ENCODE measurements at regions not wholly inside any gene's neighbourhood (a gene's known extent, or its start where the extent isn't known, plus 50 kb on each side); places are given as distances from the start of the nearest gene placed in this dataset.

DNA sequence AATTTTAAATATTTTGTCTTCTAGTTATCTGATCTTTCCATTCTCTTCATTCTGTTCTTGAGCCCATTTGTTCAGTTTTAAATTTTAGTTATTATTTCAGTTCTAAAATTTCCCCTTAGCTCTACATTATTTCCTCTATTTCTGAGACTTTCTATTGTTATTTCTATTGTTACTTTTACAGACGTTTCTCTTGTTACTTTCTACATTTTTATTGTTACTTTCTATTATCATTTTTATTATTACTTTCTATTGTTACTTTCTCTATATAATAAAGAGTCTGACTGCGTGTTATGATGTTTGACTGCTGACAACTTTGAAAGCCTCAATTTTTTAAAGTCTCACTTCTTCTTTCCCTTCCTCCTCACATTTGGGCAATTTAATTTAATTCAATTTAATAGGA is 915.7 kb upstream of the PCDH20 start:
- TF ChIP-seq CTCF (conservative IDR thresholded peaks at IDR 0.05; ENCODE audit: low read depth, low read length) = no peak
- DNase-seq (ENCODE audit: low read depth) = no peak
- H3K4me3 ChIP-seq (ENCODE audit: low read depth, low read length) = no peak overlapping the region

DNA sequence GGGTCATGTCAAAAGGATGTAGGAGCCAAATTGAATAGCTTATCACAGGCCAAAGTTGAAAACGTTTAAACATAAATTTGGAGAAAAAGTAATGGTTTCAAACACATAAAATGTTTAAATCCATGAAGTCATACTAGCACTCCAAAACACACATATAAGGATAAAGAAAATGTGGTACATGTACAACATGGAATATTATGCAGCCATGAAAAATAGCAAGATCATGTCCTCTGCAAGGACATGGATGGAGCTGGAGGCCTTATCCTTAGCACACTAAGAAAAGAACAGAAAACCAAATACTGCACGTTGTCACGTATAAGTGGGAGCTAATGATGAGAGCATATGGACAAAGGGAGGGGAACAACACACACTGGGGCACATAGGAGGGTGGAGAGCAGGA is 911.7 kb upstream of the PCDH20 start:
- no peak for TF ChIP-seq CTCF (conservative IDR thresholded peaks at IDR 0.05; ENCODE audit: low read depth, low read length)
- H3K4me3 ChIP-seq (ENCODE audit: low read depth, low read length) = no peak overlapping the region
- DNase-seq (ENCODE audit: low read depth) = no peak

GRCh38 chr13:62324842-62325241 is 909.2 kb upstream of the PCDH20 start:
- no peak for DNase-seq (ENCODE audit: low read depth)
- H3K4me3 ChIP-seq (ENCODE audit: low read depth, low read length) = no peak overlapping the region

GRCh38 chr13:62321895-62322294 is 906.2 kb upstream of the PCDH20 start:
- no peak for TF ChIP-seq CTCF (conservative IDR thresholded peaks at IDR 0.05; ENCODE audit: low read depth, low read length)
- no peak overlapping the region for H3K4me3 ChIP-seq (ENCODE audit: low read depth, low read length)
- no peak for DNase-seq (ENCODE audit: low read depth)

More at GRCh38 chr13:62324842-62325241, 909.2 kb upstream of the PCDH20 start:
- no peak for TF ChIP-seq CTCF (conservative IDR thresholded peaks at IDR 0.05; ENCODE audit: low read depth, low read length)

- no peak for DNase-seq (ENCODE audit: low read depth)
- TF ChIP-seq CTCF (conservative IDR thresholded peaks at IDR 0.05; ENCODE audit: low read depth, low read length) = no peak
- H3K4me3 ChIP-seq (ENCODE audit: low read depth, low read length) = no peak overlapping the region
These were observed 905.5 kb upstream of the PCDH20 start for GRCh38 chr13:62321139-62321538.

DNA sequence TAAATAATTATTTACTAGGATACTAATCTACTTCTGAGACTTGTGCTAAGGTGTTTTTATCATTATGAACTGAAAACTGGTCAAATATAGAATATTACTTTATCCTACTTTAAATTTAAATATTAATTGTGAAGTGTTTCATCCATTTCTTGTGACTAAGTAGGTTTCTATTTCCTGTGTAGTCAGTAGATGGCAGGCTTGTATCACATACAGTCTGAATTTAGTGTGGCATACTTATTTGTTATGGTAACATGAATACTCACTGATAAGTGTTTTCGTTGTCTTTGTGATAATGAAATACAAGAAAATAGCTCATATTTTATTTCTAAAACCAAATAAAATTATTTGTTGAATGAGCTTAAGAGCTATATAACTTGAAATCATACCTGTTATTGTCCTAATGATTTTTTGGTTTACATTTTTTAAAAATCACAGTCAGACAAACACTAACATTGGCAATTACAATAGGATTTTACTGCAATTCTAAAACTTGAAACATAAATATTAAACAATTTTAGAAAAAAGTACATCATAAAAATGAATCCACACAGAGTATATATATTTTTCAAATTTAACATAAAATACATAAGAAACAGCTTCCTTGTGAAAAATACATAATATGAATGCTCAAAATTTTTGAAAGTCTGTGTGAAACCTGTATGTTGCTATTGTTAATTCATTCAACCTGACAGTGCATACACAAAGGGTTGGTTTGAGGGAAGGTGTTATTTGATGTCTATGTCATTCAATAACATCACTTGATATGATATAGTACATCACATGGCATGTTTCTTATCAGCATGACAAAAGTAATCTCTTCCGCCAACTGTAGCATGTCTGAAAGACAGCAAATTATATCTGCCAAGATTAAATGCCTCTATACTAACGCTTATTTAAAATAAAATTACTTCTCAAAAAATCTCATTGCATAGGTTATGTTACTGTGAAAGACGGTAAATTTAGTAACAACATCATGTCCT is 904.8 kb upstream of the PCDH20 start:
- DNase-seq (ENCODE audit: low read depth) = no peak
- peak; percentile 64 for TF ChIP-seq CTCF (conservative IDR thresholded peaks at IDR 0.05; ENCODE audit: low read depth, low read length)
- no peak overlapping the region for H3K4me3 ChIP-seq (ENCODE audit: low read depth, low read length)

DNA sequence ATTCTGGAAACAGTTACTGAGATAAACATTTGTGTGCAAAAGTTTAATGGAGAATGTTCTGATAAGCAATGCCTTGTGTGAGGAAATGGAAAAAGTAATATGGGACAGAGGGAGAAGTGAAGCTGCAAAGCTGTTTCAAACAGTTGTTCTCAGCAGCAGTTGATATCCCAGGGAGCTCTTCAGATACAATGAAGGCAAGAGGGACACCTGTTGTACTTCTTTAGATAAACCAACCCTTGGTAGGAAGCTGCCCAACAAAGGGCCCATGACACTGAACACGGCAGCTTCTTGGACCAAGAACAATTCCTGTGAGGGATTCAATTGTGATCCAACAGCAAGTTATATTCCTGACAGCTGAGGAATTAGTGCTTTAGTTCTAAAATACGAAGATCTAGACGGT is 894.3 kb upstream of the PCDH20 start:
- no peak overlapping the region for H3K4me3 ChIP-seq (ENCODE audit: low read depth, low read length)
- no peak for DNase-seq (ENCODE audit: low read depth)
- no peak for TF ChIP-seq CTCF (conservative IDR thresholded peaks at IDR 0.05; ENCODE audit: low read depth, low read length)
